C4-2B (cell line): ENCODE measurements at regions not wholly inside any gene's neighbourhood (a gene's known extent, or its start where the extent isn't known, plus 50 kb on each side); places are given as distances from the start of the nearest gene placed in this dataset.

ENCODE experiments used
- ZFX ChIP-seq: fragments of 450-650 bp; IDR thresholded peaks from 2 replicates; pipeline ENCODE4 v1.6.1; 2017
- TF ChIP-seq, protein P1 (sequence below): fragments of 450-650 bp; conservative IDR thresholded peaks from 2 replicates; pipeline ENCODE4 v1.5.1; 2017; ENCODE audit warnings: mild to moderate bottlenecking

DNA sequence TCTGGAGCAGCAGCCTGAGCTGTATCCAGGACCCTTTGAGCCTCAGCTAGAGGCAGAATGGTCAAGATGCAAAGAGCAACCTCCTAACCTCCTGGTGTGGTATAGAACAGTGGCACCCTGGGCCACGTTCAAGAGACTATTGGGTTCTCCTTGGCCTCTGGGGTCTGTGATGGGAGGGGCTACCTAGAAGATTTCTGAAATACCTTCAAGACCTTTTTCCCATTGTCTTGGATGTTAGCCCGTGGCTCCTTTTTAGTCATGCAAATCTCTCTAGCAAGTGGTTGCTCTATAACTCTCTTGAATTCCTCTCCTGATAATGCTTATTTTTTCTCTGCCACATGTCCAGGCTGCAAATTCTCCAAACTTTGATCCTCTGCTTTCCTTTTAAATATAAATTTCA, 106.3 kb upstream of the SULT1C3 start:
- TF ChIP-seq, protein P1, sequence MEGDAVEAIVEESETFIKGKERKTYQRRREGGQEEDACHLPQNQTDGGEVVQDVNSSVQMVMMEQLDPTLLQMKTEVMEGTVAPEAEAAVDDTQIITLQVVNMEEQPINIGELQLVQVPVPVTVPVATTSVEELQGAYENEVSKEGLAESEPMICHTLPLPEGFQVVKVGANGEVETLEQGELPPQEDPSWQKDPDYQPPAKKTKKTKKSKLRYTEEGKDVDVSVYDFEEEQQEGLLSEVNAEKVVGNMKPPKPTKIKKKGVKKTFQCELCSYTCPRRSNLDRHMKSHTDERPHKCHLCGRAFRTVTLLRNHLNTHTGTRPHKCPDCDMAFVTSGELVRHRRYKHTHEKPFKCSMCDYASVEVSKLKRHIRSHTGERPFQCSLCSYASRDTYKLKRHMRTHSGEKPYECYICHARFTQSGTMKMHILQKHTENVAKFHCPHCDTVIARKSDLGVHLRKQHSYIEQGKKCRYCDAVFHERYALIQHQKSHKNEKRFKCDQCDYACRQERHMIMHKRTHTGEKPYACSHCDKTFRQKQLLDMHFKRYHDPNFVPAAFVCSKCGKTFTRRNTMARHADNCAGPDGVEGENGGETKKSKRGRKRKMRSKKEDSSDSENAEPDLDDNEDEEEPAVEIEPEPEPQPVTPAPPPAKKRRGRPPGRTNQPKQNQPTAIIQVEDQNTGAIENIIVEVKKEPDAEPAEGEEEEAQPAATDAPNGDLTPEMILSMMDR = no peak
- no peak for TF ChIP-seq ZFX
